GM12872 (cell line): ENCODE measurements at regions not wholly inside any gene's neighbourhood (a gene's known extent, or its start where the extent isn't known, plus 50 kb on each side); places are given as distances from the start of the nearest gene placed in this dataset.

ENCODE experiments used
- TF ChIP-seq, protein P1 (sequence below): IDR thresholded peaks from 3 replicates; pipeline ENCODE4 v1.5.1; 2011; ENCODE audit warnings: low read depth, mild to moderate bottlenecking, low read length, moderate library complexity; ENCODE audit not compliant: insufficient read depth

DNA sequence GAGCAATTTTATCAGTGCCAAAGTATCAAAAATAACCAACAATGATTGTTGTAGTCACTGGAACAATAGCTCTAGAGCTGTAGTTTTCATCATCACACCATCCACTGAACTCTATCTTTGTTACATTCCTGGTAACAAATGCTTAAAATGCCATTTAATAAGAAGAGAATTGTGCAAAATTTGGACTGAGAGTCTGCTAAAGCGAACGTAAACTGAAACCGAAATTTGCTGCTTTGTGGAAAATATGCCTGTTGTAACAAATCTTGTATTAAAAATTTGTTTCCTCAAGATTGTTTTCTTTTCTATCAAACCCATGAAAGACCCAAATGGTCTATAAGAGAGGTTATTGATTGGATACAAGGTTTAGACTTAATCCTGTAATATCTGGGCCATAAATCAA is 109.3 kb upstream of the TECRL start:
- TF ChIP-seq, protein P1, sequence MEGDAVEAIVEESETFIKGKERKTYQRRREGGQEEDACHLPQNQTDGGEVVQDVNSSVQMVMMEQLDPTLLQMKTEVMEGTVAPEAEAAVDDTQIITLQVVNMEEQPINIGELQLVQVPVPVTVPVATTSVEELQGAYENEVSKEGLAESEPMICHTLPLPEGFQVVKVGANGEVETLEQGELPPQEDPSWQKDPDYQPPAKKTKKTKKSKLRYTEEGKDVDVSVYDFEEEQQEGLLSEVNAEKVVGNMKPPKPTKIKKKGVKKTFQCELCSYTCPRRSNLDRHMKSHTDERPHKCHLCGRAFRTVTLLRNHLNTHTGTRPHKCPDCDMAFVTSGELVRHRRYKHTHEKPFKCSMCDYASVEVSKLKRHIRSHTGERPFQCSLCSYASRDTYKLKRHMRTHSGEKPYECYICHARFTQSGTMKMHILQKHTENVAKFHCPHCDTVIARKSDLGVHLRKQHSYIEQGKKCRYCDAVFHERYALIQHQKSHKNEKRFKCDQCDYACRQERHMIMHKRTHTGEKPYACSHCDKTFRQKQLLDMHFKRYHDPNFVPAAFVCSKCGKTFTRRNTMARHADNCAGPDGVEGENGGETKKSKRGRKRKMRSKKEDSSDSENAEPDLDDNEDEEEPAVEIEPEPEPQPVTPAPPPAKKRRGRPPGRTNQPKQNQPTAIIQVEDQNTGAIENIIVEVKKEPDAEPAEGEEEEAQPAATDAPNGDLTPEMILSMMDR, result no peak

- TF ChIP-seq, protein P1, result no peak
Measured at GRCh38 chr4:64516176-64516575, 106.9 kb upstream of the TECRL start.

DNA sequence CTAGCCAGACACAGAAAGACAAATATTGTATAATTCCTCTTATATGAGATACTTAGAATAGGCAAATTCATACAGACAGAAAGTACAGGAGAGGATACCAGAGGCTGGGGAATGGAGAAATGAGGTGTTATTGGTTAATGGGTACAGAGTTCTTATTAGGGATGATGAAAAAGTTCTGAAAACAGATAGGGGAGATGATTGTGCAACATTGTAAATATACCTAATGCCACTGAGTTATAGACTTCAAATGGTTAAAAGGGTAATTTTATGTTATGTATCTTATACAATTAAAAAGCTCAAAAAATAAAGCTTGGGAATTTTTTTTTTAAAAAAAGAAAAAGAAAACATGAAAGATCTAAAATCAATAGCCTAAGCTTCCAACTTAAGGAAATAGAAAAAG is 98.8 kb upstream of the TECRL start:
- TF ChIP-seq, protein P1, result no peak

GRCh38 chr4:64503945-64504675 is 94.9 kb upstream of the TECRL start:
- TF ChIP-seq, protein P1, result no peak

- TF ChIP-seq, protein P1, result no peak
Measured at GRCh38 chr4:64503416-64503815, 94.2 kb upstream of the TECRL start.

DNA sequence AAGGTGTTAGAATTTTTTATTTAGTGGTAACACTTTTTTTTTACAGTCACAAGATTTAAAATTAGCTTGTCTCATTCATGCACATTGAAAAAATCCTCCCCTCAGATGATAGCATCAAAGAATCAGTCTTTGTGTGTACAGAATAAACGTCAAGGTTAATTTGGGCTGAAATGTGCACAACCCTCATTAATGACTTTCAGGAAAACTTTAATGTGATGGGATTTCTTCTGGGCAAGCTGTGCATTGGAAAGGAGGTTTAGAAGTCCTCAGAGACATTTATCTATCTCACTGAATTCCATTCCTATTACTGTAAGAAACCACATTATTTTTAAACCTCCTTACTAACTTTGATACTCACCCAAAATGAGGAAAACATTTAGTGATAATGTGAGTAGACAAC is 88.2 kb upstream of the TECRL start:
- TF ChIP-seq, protein P1, result no peak

GRCh38 chr4:64495946-64496345 is 86.7 kb upstream of the TECRL start:
- TF ChIP-seq, protein P1, result no peak
